CD4-positive, alpha-beta T cell treated with Interleukin-6 at 100 ng/mL for 8 hours (primary cell): ENCODE measurements at regions not wholly inside any gene's neighbourhood (a gene's known extent, or its start where the extent isn't known, plus 50 kb on each side); places are given as distances from the start of the nearest gene placed in this dataset.
A peak's percentile ranks its signal among the peaks of the same experiment; 100 is the strongest.

Experiments
- DNase-seq: peaks from one replicate; pipeline ENCODE4 v3.0.0-alpha.2; 2020; ENCODE audit warnings: mixed read lengths, low spot score

DNA sequence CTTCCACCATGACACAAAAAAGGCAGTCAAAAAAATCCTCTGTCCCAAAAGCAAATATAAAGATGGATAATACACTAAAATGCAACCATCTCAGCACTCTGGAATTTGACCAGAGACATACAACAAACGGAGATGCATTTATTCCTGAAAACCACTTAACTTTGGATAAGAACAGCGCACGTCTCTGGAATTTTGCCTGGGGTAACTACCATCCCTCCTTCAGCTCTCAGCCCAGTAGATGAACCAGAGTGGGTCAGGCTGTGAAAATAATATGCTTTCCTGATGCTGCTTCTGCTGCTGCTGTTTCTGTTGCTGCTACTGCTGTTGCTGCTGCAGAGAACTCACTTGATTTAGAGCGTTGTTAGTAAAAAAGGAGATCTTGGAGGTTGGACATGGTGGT, 133.8 kb upstream of the ACVR2A start:
- DNase-seq: no peak

DNA sequence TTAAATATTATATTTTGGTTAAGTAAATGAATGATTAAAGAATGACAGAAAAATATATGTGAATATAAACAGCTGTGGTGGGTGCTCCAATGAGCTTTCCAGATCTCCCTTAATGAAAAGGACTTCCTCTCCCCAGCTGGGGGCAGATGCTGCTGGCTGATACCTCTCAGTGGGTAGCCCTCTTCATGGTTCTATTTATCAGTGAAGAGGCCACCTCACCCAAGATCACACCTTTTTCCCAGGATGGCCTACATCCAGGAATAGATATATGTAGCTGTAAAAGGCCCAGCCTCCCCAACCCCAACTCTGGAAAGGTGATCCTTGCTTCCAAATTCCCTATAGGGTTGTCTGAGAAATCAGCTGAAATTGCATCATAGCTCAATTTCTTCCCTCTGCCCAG, 135.2 kb upstream of the ACVR2A start:
- no peak for DNase-seq

DNA sequence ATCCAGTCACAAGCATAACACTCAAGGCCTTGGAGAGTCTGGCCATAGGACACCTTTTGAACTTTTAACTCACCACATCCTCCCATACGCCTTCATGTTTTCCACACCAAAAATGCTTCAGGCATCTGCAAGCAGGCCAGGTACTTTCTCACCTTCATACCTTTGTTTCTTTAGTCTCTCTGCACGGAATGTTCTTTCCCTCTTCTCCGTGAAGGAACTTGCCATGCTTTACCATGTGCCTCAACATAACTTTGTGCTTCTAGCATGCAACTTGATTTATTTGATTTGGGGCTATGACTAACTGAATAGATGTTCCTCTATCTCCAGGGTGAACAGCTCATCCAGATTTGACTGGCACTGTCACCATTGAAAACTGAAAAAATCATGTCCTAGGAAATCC, 141.7 kb upstream of the ACVR2A start:
- no peak for DNase-seq

GRCh38 chr2:147698166-147698565, 146.7 kb upstream of the ACVR2A start:
- DNase-seq: no peak

DNA sequence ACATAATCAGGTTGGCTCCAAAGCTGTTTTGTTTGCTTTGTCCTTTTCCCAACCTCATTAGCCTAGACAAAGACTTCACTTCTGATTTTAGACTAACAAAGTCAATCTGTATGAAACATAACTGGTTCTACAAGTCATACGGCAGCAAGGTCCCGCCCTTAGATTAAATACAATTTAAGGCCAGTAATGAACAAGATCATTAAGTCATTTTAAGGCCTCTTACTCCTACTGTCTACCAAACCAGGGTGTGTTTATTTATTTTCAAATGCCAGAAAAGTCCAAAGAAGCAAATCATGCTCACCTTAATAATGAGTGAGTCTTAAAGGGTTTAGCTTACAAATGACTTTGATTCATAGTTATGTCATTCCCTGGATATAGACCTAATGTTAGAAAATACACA, 148.4 kb upstream of the ACVR2A start:
- DNase-seq: no peak

DNA sequence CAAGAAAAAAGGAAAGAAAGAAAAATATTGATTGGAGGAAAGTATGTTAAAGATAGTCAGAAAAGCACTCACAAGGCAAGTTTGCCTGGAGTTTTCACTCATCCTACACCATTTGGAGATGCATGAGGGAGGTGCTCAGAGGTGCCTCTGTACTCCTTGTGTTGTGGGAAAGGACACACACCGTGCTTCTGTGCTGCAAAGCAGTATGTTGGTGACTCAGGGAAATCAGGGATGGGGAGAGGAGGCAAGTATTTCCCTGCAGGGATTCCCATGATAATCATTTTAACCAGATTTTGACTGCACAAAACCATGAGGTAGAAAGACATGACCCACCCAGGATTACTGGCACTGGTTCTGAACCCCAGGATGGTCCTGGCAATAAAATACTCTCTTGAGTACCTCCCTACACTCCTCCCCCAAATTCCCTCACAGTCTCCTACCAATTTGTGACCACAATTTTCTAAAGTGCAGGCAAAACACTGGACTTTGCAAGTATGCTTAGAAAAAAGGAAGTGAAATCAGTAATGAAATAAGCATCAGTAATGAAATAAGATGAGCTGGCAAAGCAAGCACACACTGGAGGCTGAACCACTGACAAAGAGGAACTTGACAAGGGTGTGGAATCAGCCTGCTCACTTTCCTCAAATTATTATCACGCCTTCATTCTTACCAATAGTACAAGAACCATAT, 155.5 kb upstream of the ACVR2A start:
- DNase-seq: no peak

DNA sequence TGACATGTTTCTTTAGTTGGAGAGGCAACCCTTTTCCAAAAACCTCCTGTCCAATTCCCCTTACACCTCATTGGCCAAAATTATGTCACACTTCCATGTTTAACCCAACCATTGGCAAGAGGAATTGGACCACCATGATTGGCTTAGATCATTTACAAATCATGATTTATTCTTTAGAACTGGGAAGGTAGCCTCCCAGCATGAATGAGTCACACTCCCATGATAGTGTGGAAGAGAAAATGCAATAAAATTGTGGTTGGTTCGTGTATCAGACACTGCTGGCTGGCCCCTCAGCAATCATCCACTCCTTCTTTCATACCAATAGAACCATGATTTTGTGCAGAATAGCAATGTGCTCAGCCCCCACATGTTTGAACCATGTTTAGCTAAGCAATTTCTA, 156.6 kb upstream of the ACVR2A start:
- no peak for DNase-seq

GRCh38 chr2:147686365-147686764, 158.5 kb upstream of the ACVR2A start:
- DNase-seq: no peak

GRCh38 chr2:147684903-147685302, 159.9 kb upstream of the ACVR2A start:
- DNase-seq: no peak

DNA sequence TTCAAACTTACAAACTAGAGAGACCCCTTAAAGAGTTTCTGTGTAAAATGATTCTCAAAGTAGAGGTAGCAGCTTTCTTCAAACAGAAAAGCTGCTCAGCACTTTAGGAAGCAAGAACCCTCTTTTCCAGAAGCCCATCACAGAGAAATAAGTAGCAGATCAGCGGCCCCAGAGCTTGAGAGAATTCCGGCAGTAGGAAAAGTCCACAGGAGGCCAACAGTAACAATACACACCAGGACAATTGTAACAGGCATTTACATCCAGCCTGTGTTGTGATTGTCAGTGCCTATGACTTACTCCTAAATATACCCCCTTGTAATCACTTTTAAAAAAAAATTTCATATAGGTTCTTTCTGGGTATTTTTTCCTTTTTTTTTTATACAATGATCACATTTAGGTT, 161.4 kb upstream of the ACVR2A start:
- no peak for DNase-seq

- no peak for DNase-seq
Measured at GRCh38 chr2:147681093-147681492, 163.7 kb upstream of the ACVR2A start.

GRCh38 chr2:147679955-147680531, 164.8 kb upstream of the ACVR2A start:
- no peak for DNase-seq

GRCh38 chr2:147679191-147679954, 165.5 kb upstream of the ACVR2A start:
- no peak for DNase-seq

GRCh38 chr2:147665105-147665504, 179.7 kb upstream of the ACVR2A start:
- no peak for DNase-seq

GRCh38 chr2:147663962-147664361, 180.9 kb upstream of the ACVR2A start:
- DNase-seq: peak; percentile 34

GRCh38 chr2:147663153-147663961, 181.5 kb upstream of the ACVR2A start:
- peak; percentile 53 for DNase-seq

- no peak for DNase-seq
Measured at GRCh38 chr2:147662221-147662620, 182.6 kb upstream of the ACVR2A start.

- no peak for DNase-seq
Measured at GRCh38 chr2:147660680-147661079, 184.1 kb upstream of the ACVR2A start.

DNA sequence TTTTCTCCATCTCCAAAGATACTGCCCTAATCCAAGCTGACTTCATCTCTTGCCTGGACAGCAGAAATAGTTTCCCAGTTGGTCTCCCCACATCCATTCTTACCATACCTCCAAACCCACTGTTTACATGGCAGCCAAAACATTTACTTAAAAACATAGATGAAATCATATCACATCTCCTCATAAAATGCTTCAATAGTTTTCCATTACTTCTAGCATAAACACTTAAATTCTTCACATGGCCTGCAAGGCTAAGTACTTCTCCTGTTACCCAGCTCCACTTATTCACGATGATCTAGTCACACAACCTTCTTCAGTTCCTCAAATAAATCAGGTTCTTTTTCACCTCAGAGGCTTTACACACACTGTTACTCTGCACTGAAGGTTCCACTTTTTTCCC, 185.8 kb upstream of the ACVR2A start:
- DNase-seq: no peak

GRCh38 chr2:147657086-147658000, 187.5 kb upstream of the ACVR2A start:
- DNase-seq: no peak

DNA sequence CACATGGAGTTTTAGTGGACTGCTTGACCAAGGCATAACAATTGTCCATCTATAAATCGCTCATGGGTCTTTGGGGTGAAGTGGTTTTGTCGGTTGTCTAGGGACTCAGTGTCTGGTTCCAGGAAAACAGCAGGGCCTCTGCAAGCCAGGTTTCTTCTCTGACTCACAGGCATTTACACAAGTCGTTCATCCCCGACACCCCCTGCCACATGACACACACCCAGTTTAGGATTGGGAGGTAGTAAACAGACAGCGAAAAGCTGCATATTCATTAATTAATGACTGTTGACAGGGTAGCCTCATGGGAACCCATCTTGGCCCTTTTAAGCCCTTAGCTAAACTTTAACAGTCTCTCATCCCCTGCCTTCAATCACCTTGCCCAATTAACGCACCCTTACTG, 194.8 kb upstream of the ACVR2A start:
- no peak for DNase-seq
